Endothelial cell of umbilical vein (primary cell): ENCODE measurements at regions not wholly inside any gene's neighbourhood (a gene's known extent, or its start where the extent isn't known, plus 50 kb on each side); places are given as distances from the start of the nearest gene placed in this dataset.

Experiments used
- BruUV-seq: library from RNA; stranded (reverse); fragments of 400-500 nt; replicated peaks from 2 replicates; lab custom pipeline; 2021; lab: Mats Ljungman, UMichigan
- CTCF ChIA-PET: fragments of 300-600, 350-600 bp; sonication (Branson Sonifier 250); formaldehyde crosslinking; loops from one replicate; lab custom pipeline; 2021; ENCODE audit warnings: antibody characterized with exemption, inconsistent platforms; lab: Charles Lee
- POLR2A ChIA-PET: fragments of 300-600, 350-600 bp; sonication (Branson Sonifier 250); formaldehyde crosslinking; loops from one replicate; lab custom pipeline; 2021; ENCODE audit warnings: antibody characterized with exemption, inconsistent platforms; lab: Charles Lee
- DNase-seq: peaks from one replicate; pipeline ENCODE4 v3.0.0-alpha.2; 2011; ENCODE audit warnings: low read depth, low spot score
- FAIRE-seq: peaks from 2 replicates; lab custom pipeline; 2011; peaks lifted over from hg19 to GRCh38; lab: Jason Lieb, UNC
- H2AFZ ChIP-seq: 2 replicates; pipeline ENCODE4 v1.6.0; 2012; ENCODE audit warnings: low read depth, low read length, control low read depth, inconsistent platforms
- H3K27ac ChIP-seq: 2 replicates; pipeline ENCODE4 v1.5.1; 2011; ENCODE audit warnings: low read depth, mild to moderate bottlenecking, control low read depth, low read length, moderate library complexity; ENCODE audit not compliant: insufficient read depth
- H3K27me3 ChIP-seq, 2 experiments: 2 replicates each; pipeline versions ENCODE4 v1.6.0 to v1.6.1; 2011; ENCODE audit warnings: low read length in 2 of 2, mixed read lengths in 1 of 2; ENCODE audit not compliant: control insufficient read depth in 2 of 2, insufficient read depth in 2 of 2
- H3K36me3 ChIP-seq, 2 experiments: 2 replicates in 1 of 2; 3 replicates in 1 of 2; pipeline ENCODE4 v1.5.1; 2011; ENCODE audit warnings: low read length in 2 of 2, mild to moderate bottlenecking in 1 of 2, moderate library complexity in 1 of 2; ENCODE audit not compliant: control insufficient read depth in 2 of 2, insufficient read depth in 2 of 2; ENCODE audit errors: extremely low read depth in 1 of 2
- H3K4me1 ChIP-seq: 3 replicates; pipeline ENCODE4 v1.5.1; 2011; ENCODE audit warnings: mild to moderate bottlenecking, low read length; ENCODE audit not compliant: control insufficient read depth, insufficient read depth; ENCODE audit errors: extremely low read depth
- H3K4me2 ChIP-seq: 2 replicates; pipeline ENCODE4 v1.6.1; 2011; ENCODE audit warnings: low read length, control low read depth, mixed read lengths; ENCODE audit not compliant: insufficient read depth
- H3K4me3 ChIP-seq, 3 experiments: fragments of 200-600 bp in 1 of 3; sonication (generic), shearing (Covaris generic) in 1 of 3; replicated peaks in 1 of 3; 2 replicates each; pipeline ENCODE4 v1.5.1; 2011 to 2016; ENCODE audit warnings: control low read depth in 3 of 3, low read length in 3 of 3, mild to moderate bottlenecking in 2 of 3, inconsistent platforms in 1 of 3, low read depth in 1 of 3, moderate library complexity in 1 of 3; ENCODE audit not compliant: insufficient read depth in 1 of 3
- H3K79me2 ChIP-seq: 2 replicates; pipeline ENCODE4 v1.6.0; 2012; ENCODE audit warnings: low read length, inconsistent platforms; ENCODE audit not compliant: control insufficient read depth, insufficient read depth
- H3K9ac ChIP-seq: replicated peaks from 2 replicates; pipeline ENCODE3; 2011; ENCODE audit warnings: low read length, control low read depth; ENCODE audit not compliant: insufficient read depth; ENCODE audit errors: extremely low read depth
- H3K9me1 ChIP-seq: replicated peaks from 3 replicates; pipeline ENCODE4 v1.6.0; 2011; ENCODE audit warnings: mild to moderate bottlenecking, low read length; ENCODE audit not compliant: control insufficient read depth, insufficient read depth; ENCODE audit errors: extremely low read depth
- H3K9me3 ChIP-seq: replicated peaks from 2 replicates; pipeline ENCODE4 v1.5.1; 2012; ENCODE audit warnings: low read length, inconsistent platforms; ENCODE audit not compliant: control insufficient read depth, insufficient read depth
- H4K20me1 ChIP-seq: replicated peaks from 2 replicates; pipeline ENCODE3; 2011; ENCODE audit warnings: mild to moderate bottlenecking, low read length; ENCODE audit not compliant: control insufficient read depth, insufficient read depth; ENCODE audit errors: extremely low read depth
- CTCF ChIP-seq, 2 donors: IDR thresholded peaks; 1 replicate in 1 of 2; 2 replicates in 1 of 2; pipeline ENCODE4 v1.5.1; 2011; ENCODE audit warnings: low read length in 2 of 2, mild to moderate bottlenecking in 2 of 2, moderate library complexity in 2 of 2, control low read depth in 1 of 2, inconsistent platforms in 1 of 2, low read depth in 1 of 2; ENCODE audit not compliant: insufficient read depth in 1 of 2; ENCODE audit errors: extremely low read depth in 1 of 2
- EZH2 ChIP-seq: IDR thresholded peaks from 2 replicates; pipeline ENCODE4 v1.6.1; 2012; ENCODE audit warnings: borderline replicate concordance, low read depth, mild to moderate bottlenecking, moderate library complexity, low read length, inconsistent platforms; ENCODE audit not compliant: severe bottlenecking
- FOS ChIP-seq: IDR thresholded peaks from 2 replicates; pipeline ENCODE4 v1.6.1; 2011; ENCODE audit warnings: mild to moderate bottlenecking, low read length, moderate library complexity, borderline replicate concordance; ENCODE audit not compliant: insufficient read depth
- GATA2 ChIP-seq: IDR thresholded peaks from 2 replicates; pipeline ENCODE4 v1.7.0; 2011; ENCODE audit warnings: low read depth, mild to moderate bottlenecking, moderate library complexity, mixed read lengths, low read length; ENCODE audit not compliant: insufficient read length, insufficient read depth
- JUN ChIP-seq: IDR thresholded peaks from 2 replicates; pipeline ENCODE4 v1.6.1; 2011; ENCODE audit warnings: borderline replicate concordance, low read depth; ENCODE audit not compliant: insufficient read length, insufficient read depth
- MAX ChIP-seq: IDR thresholded peaks from 2 replicates; pipeline ENCODE4 v1.6.1; 2011; ENCODE audit not compliant: insufficient read depth, insufficient read length
- MYC ChIP-seq: IDR thresholded peaks from one replicate; pipeline ENCODE4 v1.6.1; 2011; ENCODE audit warnings: mild to moderate bottlenecking, low read depth, low read length
- POLR2A ChIP-seq: IDR thresholded peaks from 2 replicates; pipeline ENCODE4 v1.6.1; 2012; ENCODE audit warnings: low read depth, mild to moderate bottlenecking, control low read depth, low read length
- POLR2AphosphoS5 ChIP-seq: IDR thresholded peaks from 2 replicates; pipeline ENCODE4 v1.6.1; 2012; ENCODE audit warnings: low read depth, mild to moderate bottlenecking, control low read depth, low read length, moderate library complexity; ENCODE audit not compliant: insufficient read depth
- dilution Hi-C: fragments of 300-500 bp; cut with MboI; formaldehyde crosslinking; loops from one replicate; pipeline ENCODE4 v1.15.0; 2019; ENCODE audit warnings: low sequenced_read_pairs; ENCODE audit not compliant: extremely low pct_ligation_motif_present
- intact Hi-C: fragments of 100-400 bp; cut with micrococcal nuclease; formaldehyde crosslinking; loops from one replicate; pipeline ENCODE4 v1.10.0; 2022

GRCh38 chr1:233843525-233844204 lies 60.8 kb upstream of the SLC35F3 start:
- no TSS peak for BruUV-seq

More at GRCh38 chr1:233843525-233844204, 60.8 kb upstream of the SLC35F3 start:
- CTCF ChIA-PET = no interaction called here
- Histone ChIP-seq H4K20me1 (no peaks in the 10 kb centered on the region), H3K4me2 (no peak overlapping the region), H3K4me3 (no peak overlapping the region), H3K9me3 (peaks cover 6% of the 10 kb centered on the region), H3K9ac (no peak overlapping the region), H3K4me1 (no peaks in the 10 kb centered on the region), H3K36me3 (no peaks in the 10 kb centered on the region), H3K27me3 (no peaks in the 10 kb centered on the region), H3K79me2 (no peaks in the 10 kb centered on the region), H3K9me1 (no peaks in the 10 kb centered on the region), H2AFZ (no peak overlapping the region), H3K27ac (no peak overlapping the region)
- dilution Hi-C loops (no loop called here), intact Hi-C loops (no loop called here)
- no peak for DNase-seq
- FAIRE-seq = no peak
- POLR2A ChIA-PET = no interaction called here
- TF ChIP-seq GATA2 (no peak), CTCF (IDR thresholded peaks at IDR 0.05; ENCODE audit: extremely low read depth in 1 of 2, insufficient read depth in 1 of 2, low read depth in 1 of 2, low read length in 2 of 2) (no peak), MAX (no peak), POLR2AphosphoS5 (no peak), POLR2A (no peak), JUN (no peak), MYC (no peak), EZH2 (no peak), FOS (no peak)
